Keratinocyte (primary cell): ENCODE measurements at regions not wholly inside any gene's neighbourhood (a gene's known extent, or its start where the extent isn't known, plus 50 kb on each side); places are given as distances from the start of the nearest gene placed in this dataset.

Source experiments
- DNase-seq: peaks from one replicate; pipeline ENCODE4 v3.0.0-alpha.2; 2011; ENCODE audit warnings: low read depth, missing footprints, low spot score
- FAIRE-seq: peaks from 2 replicates; lab custom pipeline; 2011; peaks lifted over from hg19 to GRCh38; lab: Jason Lieb, UNC
- H2AFZ ChIP-seq: 2 replicates; pipeline ENCODE4 v1.6.0; 2012; ENCODE audit warnings: low read length, control low read depth, inconsistent platforms; ENCODE audit not compliant: control insufficient read depth
- H3K27ac ChIP-seq: 2 replicates; pipeline ENCODE4 v1.5.1; 2011; ENCODE audit warnings: low read length; ENCODE audit not compliant: control insufficient read depth, insufficient read depth
- H3K27me3 ChIP-seq: 3 replicates; pipeline ENCODE4 v1.6.0; 2011; ENCODE audit warnings: low read length; ENCODE audit not compliant: control insufficient read depth, insufficient read depth; ENCODE audit errors: extremely low read depth
- H3K36me3 ChIP-seq, 2 experiments: 2 replicates in 1 of 2; 3 replicates in 1 of 2; pipeline ENCODE4 v1.5.1; 2011; ENCODE audit warnings: low read length in 2 of 2, mild to moderate bottlenecking in 1 of 2; ENCODE audit not compliant: control insufficient read depth in 2 of 2, insufficient read depth in 2 of 2; ENCODE audit errors: extremely low read depth in 1 of 2
- H3K4me1 ChIP-seq: 3 replicates; pipeline ENCODE4 v1.5.1; 2011; ENCODE audit warnings: low read length; ENCODE audit not compliant: control insufficient read depth, insufficient read depth; ENCODE audit errors: extremely low read depth
- H3K4me2 ChIP-seq: 3 replicates; pipeline ENCODE4 v1.6.0; 2011; ENCODE audit warnings: low read depth, low read length; ENCODE audit not compliant: control insufficient read depth, insufficient read depth; ENCODE audit errors: extremely low read depth
- H3K4me3 ChIP-seq, 3 experiments: fragments of 200-600 bp in 1 of 3; sonication (generic) in 1 of 3; 2 replicates in 2 of 3; 3 replicates in 1 of 3; pipeline ENCODE4 v1.5.1; 2011 to 2016; ENCODE audit warnings: low read length in 3 of 3, mild to moderate bottlenecking in 3 of 3, control low read depth in 2 of 3, inconsistent platforms in 1 of 3, low read depth in 1 of 3, mixed read lengths in 1 of 3, mixed run types in 1 of 3, moderate library complexity in 1 of 3; ENCODE audit not compliant: control insufficient read depth in 2 of 3, insufficient read depth in 2 of 3; ENCODE audit errors: extremely low read depth in 1 of 3
- H3K79me2 ChIP-seq: 2 replicates; pipeline ENCODE4 v1.6.0; 2012; ENCODE audit warnings: low read length; ENCODE audit not compliant: control insufficient read depth, insufficient read depth
- H3K9ac ChIP-seq: 3 replicates; pipeline ENCODE4 v1.6.0; 2011; ENCODE audit warnings: low read length; ENCODE audit not compliant: control insufficient read depth, insufficient read depth; ENCODE audit errors: extremely low read depth
- H3K9me1 ChIP-seq: 3 replicates; pipeline ENCODE4 v1.6.0; 2011; ENCODE audit warnings: low read length; ENCODE audit not compliant: control insufficient read depth, insufficient read depth; ENCODE audit errors: extremely low read depth
- H3K9me3 ChIP-seq: 2 replicates; pipeline ENCODE4 v1.5.1; 2012; ENCODE audit warnings: low read depth, low read length; ENCODE audit not compliant: control insufficient read depth
- H4K20me1 ChIP-seq: 3 replicates; pipeline ENCODE4 v1.6.0; 2011; ENCODE audit warnings: low read length; ENCODE audit not compliant: control insufficient read depth, insufficient read depth; ENCODE audit errors: extremely low read depth
- CTCF ChIP-seq, 3 experiments: IDR thresholded peaks in 1 of 3; conservative IDR thresholded peaks in 1 of 3; optimal IDR thresholded peaks in 1 of 3; 2 replicates in 2 of 3; 3 replicates in 1 of 3; pipeline versions ENCODE3 to v1.5.1; 2011; ENCODE audit warnings: low read length in 3 of 3, mild to moderate bottlenecking in 3 of 3, moderate library complexity in 2 of 3, control low read depth in 1 of 3, inconsistent platforms in 1 of 3; ENCODE audit not compliant: insufficient read depth in 2 of 3; ENCODE audit errors: extremely low read depth in 1 of 3
- EZH2 ChIP-seq: IDR thresholded peaks from one replicate; pipeline ENCODE4 v1.6.1; 2012; ENCODE audit warnings: inconsistent platforms, mild to moderate bottlenecking, low read length, moderate library complexity
- dilution Hi-C: fragments of 300-500 bp; cut with MboI; formaldehyde crosslinking; loops from one replicate; pipeline ENCODE4 v1.7.0; 2020; ENCODE audit warnings: low sequenced_read_pairs; ENCODE audit not compliant: extremely low pct_ligation_motif_present

GRCh38 chr5:63121471-63121870, 542.9 kb downstream of the LRRC70 start:
- no peaks in the 10 kb centered on the region for H3K79me2 ChIP-seq
- H4K20me1 ChIP-seq = no peaks in the 10 kb centered on the region
- no peak overlapping the region for H3K4me3 ChIP-seq
- H3K9me1 ChIP-seq = no peaks in the 10 kb centered on the region
- no peaks in the 10 kb centered on the region for H3K27me3 ChIP-seq
- dilution Hi-C loops = no loop called here
- TF ChIP-seq EZH2 (no peak), CTCF (optimal IDR thresholded peaks at IDR 0.05 in 1 of 3, IDR thresholded peaks at IDR 0.05 in 1 of 3, conservative IDR thresholded peaks at IDR 0.05 in 1 of 3; ENCODE audit: extremely low read depth in 1 of 3, insufficient read depth in 2 of 3, low read length in 3 of 3) (no peak)
- FAIRE-seq (no peak), DNase-seq (no peak)
- H3K9ac ChIP-seq = no peak overlapping the region
- H3K27ac ChIP-seq = no peak overlapping the region
- H3K4me1 ChIP-seq = no peaks in the 10 kb centered on the region
- H3K4me2 ChIP-seq = no peak overlapping the region
- H2AFZ ChIP-seq = no peak overlapping the region
- H3K36me3 ChIP-seq = no peaks in the 10 kb centered on the region
- H3K9me3 ChIP-seq = no peaks in the 10 kb centered on the region

- Histone ChIP-seq H3K79me2 (no peaks in the 10 kb centered on the region), H3K9me3 (no peaks in the 10 kb centered on the region), H3K4me3 (no peak overlapping the region), H3K9ac (no peak overlapping the region), H2AFZ (no peak overlapping the region), H3K27ac (no peak overlapping the region), H3K27me3 (no peaks in the 10 kb centered on the region), H3K4me1 (no peaks in the 10 kb centered on the region), H3K9me1 (no peaks in the 10 kb centered on the region), H4K20me1 (no peaks in the 10 kb centered on the region), H3K36me3 (no peaks in the 10 kb centered on the region), H3K4me2 (no peak overlapping the region)
- no peak for TF ChIP-seq CTCF (optimal IDR thresholded peaks at IDR 0.05 in 1 of 3, IDR thresholded peaks at IDR 0.05 in 1 of 3, conservative IDR thresholded peaks at IDR 0.05 in 1 of 3; ENCODE audit: extremely low read depth in 1 of 3, insufficient read depth in 2 of 3, low read length in 3 of 3)
- TF ChIP-seq EZH2 = no peak
- dilution Hi-C loops = no loop called here
- DNase-seq = no peak
- no peak for FAIRE-seq
Observed at GRCh38 chr5:63118221-63118620, 539.6 kb downstream of the LRRC70 start.
